ENCODE measurements at regions not wholly inside any gene's neighbourhood (a gene's known extent, or its start where the extent isn't known, plus 50 kb on each side); places are given as distances from the start of the nearest gene placed in this dataset.

DNA sequence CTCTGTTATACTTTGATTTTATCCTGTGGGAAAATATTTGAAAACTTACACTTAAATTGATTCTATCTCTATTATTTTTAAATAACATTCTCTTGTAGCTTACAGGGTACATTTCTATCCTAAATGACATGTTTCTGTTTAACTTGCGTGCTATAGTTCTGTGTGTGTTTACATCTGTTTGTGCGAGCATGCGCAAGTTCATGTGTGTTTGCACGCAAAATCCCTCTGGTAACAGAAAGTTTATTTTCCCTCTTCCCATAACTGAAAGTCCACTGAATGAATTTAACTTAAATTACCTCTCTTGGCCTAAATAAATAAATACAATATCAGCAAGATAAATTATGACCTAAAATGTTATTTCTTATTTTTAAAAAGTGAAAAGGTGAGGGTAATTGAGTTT lies 117.3 kb upstream of the NEO1 start:
- no peaks in the 10 kb centered on the region for H3K27me3 ChIP-seq
- no peak for DNase-seq
- intact Hi-C loops (cut with DNase I) = no loop called here
- no peaks in the 10 kb centered on the region for H3K9me3 ChIP-seq
- TF ChIP-seq, protein P1, sequence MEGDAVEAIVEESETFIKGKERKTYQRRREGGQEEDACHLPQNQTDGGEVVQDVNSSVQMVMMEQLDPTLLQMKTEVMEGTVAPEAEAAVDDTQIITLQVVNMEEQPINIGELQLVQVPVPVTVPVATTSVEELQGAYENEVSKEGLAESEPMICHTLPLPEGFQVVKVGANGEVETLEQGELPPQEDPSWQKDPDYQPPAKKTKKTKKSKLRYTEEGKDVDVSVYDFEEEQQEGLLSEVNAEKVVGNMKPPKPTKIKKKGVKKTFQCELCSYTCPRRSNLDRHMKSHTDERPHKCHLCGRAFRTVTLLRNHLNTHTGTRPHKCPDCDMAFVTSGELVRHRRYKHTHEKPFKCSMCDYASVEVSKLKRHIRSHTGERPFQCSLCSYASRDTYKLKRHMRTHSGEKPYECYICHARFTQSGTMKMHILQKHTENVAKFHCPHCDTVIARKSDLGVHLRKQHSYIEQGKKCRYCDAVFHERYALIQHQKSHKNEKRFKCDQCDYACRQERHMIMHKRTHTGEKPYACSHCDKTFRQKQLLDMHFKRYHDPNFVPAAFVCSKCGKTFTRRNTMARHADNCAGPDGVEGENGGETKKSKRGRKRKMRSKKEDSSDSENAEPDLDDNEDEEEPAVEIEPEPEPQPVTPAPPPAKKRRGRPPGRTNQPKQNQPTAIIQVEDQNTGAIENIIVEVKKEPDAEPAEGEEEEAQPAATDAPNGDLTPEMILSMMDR (IDR thresholded peaks at IDR 0.05) = no peak
- TF ChIP-seq POLR2A (IDR thresholded peaks at IDR 0.05) = no peak
- H3K4me3 ChIP-seq (replicated peaks in 1 of 3) = no peak overlapping the region
- H3K27ac ChIP-seq = no peak overlapping the region
- no peaks in the 10 kb centered on the region for H3K36me3 ChIP-seq
- no peaks in the 10 kb centered on the region for H3K4me1 ChIP-seq
- WGBS, 2 donors = 98 to 99% methylated on average over 4 of the region's 4 CpGs

GRCh38 chr15:72933976-72934375 lies 118.3 kb upstream of the NEO1 start:
- H3K9me3 ChIP-seq = no peaks in the 10 kb centered on the region
- H3K27me3 ChIP-seq = no peaks in the 10 kb centered on the region
- intact Hi-C loops (cut with DNase I) = no loop called here
- TF ChIP-seq POLR2A (IDR thresholded peaks at IDR 0.05) = no peak
- TF ChIP-seq, protein P1 (IDR thresholded peaks at IDR 0.05) = no peak
- no peak overlapping the region for H3K27ac ChIP-seq
- no peaks in the 10 kb centered on the region for H3K4me1 ChIP-seq
- 74 to 81% methylated on average over 3 of the region's 3 CpGs for whole genome bisulfite sequencing, 2 donors
- H3K4me3 ChIP-seq (replicated peaks in 1 of 3) = no peak overlapping the region
- no peak for DNase-seq
- no peaks in the 10 kb centered on the region for H3K36me3 ChIP-seq

DNA sequence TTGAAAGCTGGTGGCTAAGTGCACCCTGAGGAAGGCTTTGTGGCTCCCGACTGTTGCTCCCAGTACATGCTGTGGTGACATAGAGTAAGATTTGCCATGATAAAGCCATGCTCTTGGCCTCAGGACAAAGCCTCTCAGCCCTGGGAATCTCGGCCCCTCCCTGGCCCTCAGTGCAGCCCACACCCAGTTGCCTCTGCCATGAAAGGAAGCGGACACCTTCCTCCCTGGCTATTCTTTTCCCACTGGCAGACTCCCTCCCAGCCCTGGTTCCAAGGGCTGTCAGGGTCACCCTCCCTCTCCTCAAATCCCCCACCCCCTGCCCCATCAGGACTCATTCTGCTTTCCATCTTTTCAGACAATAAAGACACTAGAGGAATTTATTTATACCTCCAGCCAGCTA lies 119.8 kb upstream of the NEO1 start:
- no peak overlapping the region for H3K4me3 ChIP-seq (replicated peaks in 1 of 3)
- 77 to 81% methylated on average over 3 of the region's 3 CpGs for WGBS, 2 donors
- H3K4me1 ChIP-seq = no peaks in the 10 kb centered on the region
- H3K9me3 ChIP-seq = no peaks in the 10 kb centered on the region
- intact Hi-C loops (cut with DNase I) = no loop called here
- DNase-seq = no peak
- H3K27me3 ChIP-seq = no peaks in the 10 kb centered on the region
- no peaks in the 10 kb centered on the region for H3K36me3 ChIP-seq
- TF ChIP-seq, protein P1 (IDR thresholded peaks at IDR 0.05) = no peak
- TF ChIP-seq POLR2A (IDR thresholded peaks at IDR 0.05) = no peak
- no peak overlapping the region for H3K27ac ChIP-seq

- TF ChIP-seq, protein P1 (IDR thresholded peaks at IDR 0.05) = no peak
- no peak for TF ChIP-seq POLR2A (IDR thresholded peaks at IDR 0.05)
- DNase-seq = no peak
- Histone ChIP-seq H3K36me3 (no peaks in the 10 kb centered on the region), H3K27ac (no peak overlapping the region), H3K27me3 (no peaks in the 10 kb centered on the region), H3K9me3 (no peaks in the 10 kb centered on the region), H3K4me1 (no peaks in the 10 kb centered on the region), H3K4me3 (replicated peaks in 1 of 3) (no peak overlapping the region)
- 93 to 97% methylated on average over 2 of the region's 2 CpGs for WGBS, 2 donors
- intact Hi-C loops (cut with DNase I) = no loop called here
Measured at GRCh38 chr15:72927451-72927850, 124.8 kb upstream of the NEO1 start.

GRCh38 chr15:72925661-72926060 lies 126.6 kb upstream of the NEO1 start:
- DNase-seq = no peak
- no peaks in the 10 kb centered on the region for H3K27me3 ChIP-seq
- H3K4me1 ChIP-seq = no peaks in the 10 kb centered on the region
- H3K36me3 ChIP-seq = no peaks in the 10 kb centered on the region
- WGBS, 2 donors = 80% methylated on average over 2 of the region's 2 CpGs
- intact Hi-C loops (cut with DNase I) = no loop called here
- no peak for TF ChIP-seq POLR2A (IDR thresholded peaks at IDR 0.05)
- TF ChIP-seq, protein P1 (IDR thresholded peaks at IDR 0.05) = no peak
- H3K9me3 ChIP-seq = no peaks in the 10 kb centered on the region
- H3K27ac ChIP-seq = no peak overlapping the region
- no peak overlapping the region for H3K4me3 ChIP-seq (replicated peaks in 1 of 3)

All from thyroid gland (tissue), 4 donors.